Gastroesophageal sphincter (tissue), 3 donors: ENCODE measurements at regions not wholly inside any gene's neighbourhood (a gene's known extent, or its start where the extent isn't known, plus 50 kb on each side); places are given as distances from the start of the nearest gene placed in this dataset.

Source experiments
- CTCF ChIP-seq, 4 experiments: fragments of 200-600 bp in 2 of 4; fragments of 450-650 bp in 2 of 4; sonication (generic) in 1 of 4; IDR thresholded peaks; one replicate each; pipeline ENCODE4 v1.5.1; 2017 to 2019; ENCODE audit warnings: antibody characterized with exemption in 4 of 4, mild to moderate bottlenecking in 2 of 4, moderate library complexity in 2 of 4
- EP300 ChIP-seq: sonication (generic); formaldehyde crosslinking; IDR thresholded peaks from one replicate; pipeline ENCODE4 v1.6.1; 2017; ENCODE audit warnings: antibody characterized with exemption, mild to moderate bottlenecking
- POLR2A ChIP-seq, 2 donors: fragments of 450-650 bp; IDR thresholded peaks; one replicate each; pipeline ENCODE4 v1.6.1; 2017; ENCODE audit warnings: antibody characterized with exemption in 2 of 2, mild to moderate bottlenecking in 2 of 2, moderate library complexity in 1 of 2
- POLR2AphosphoS5 ChIP-seq: sonication (generic); formaldehyde crosslinking; IDR thresholded peaks from one replicate; pipeline ENCODE4 v1.6.1; 2017; ENCODE audit warnings: antibody characterized with exemption

GRCh38 chr7:146008293-146008692 lies 108.3 kb upstream of the CNTNAP2 start:
- TF ChIP-seq POLR2A (IDR thresholded peaks at IDR 0.05) (no peak), CTCF (IDR thresholded peaks at IDR 0.05) (no peak), POLR2AphosphoS5 (no peak), EP300 (no peak)
